ENCODE measurements at regions not wholly inside any gene's neighbourhood (a gene's known extent, or its start where the extent isn't known, plus 50 kb on each side); places are given as distances from the start of the nearest gene placed in this dataset.

- CTCF ChIA-PET (ENCODE audit: partially characterized antibody): interaction anchor here (0.7 kb wide), 1 partner anchor 82 kb away, joined by 3 read pairs; no protein-coding TSS in a partner anchor
- WGBS, 2 experiments (ENCODE audit: extremely low coverage in 1 of 2, insufficient coverage in 1 of 2, insufficient read length in 1 of 2, insufficient replicate concordance in 2 of 2, low coverage in 1 of 2, low lambda C conversion rate in 2 of 2, missing lambda C conversion rate in 1 of 2): 85% methylated on average over 3 of the region's 3 CpGs; no CpG with 5 or more reads in 1 of the 2 experiments
- no peak overlapping the region for H3K23ac ChIP-seq (ENCODE audit: insufficient read length)
- TF ChIP-seq NANOG (IDR thresholded peaks at IDR 0.05; ENCODE audit: insufficient read depth, low read depth, low read length, poor library complexity, severe bottlenecking) (no peak), PHF8 (conservative IDR thresholded peaks at IDR 0.05; ENCODE audit: low read depth, low read length) (no peak), JUND (IDR thresholded peaks at IDR 0.05; ENCODE audit: low read length) (no peak), RFX5 (IDR thresholded peaks at IDR 0.05; ENCODE audit: borderline replicate concordance, low read depth, low read length) (no peak), CHD1 (IDR thresholded peaks at IDR 0.05; ENCODE audit: low read depth, low read length) (no peak), FOSL1 (IDR thresholded peaks at IDR 0.05; ENCODE audit: insufficient read depth, low read depth, low read length) (no peak), BRCA1 (IDR thresholded peaks at IDR 0.05; ENCODE audit: low read depth, low read length) (no peak), SAP30 (IDR thresholded peaks at IDR 0.05; ENCODE audit: insufficient read depth, insufficient replicate concordance, low read length) (no peak), MAX (IDR thresholded peaks at IDR 0.05) (no peak), CBX5 (IDR thresholded peaks at IDR 0.05; ENCODE audit: low read depth, low read length) (no peak), ASH2L (IDR thresholded peaks at IDR 0.05; ENCODE audit: low read length) (no peak), KDM1A (IDR thresholded peaks at IDR 0.05; ENCODE audit: borderline replicate concordance, low read length) (no peak), RNF2 (IDR thresholded peaks at IDR 0.05; ENCODE audit: borderline replicate concordance, low read depth, low read length, missing control alignments, poor library complexity, severe bottlenecking) (no peak), HDAC6 (IDR thresholded peaks at IDR 0.05; ENCODE audit: low read depth, low read length) (no peak), CEBPB (IDR thresholded peaks at IDR 0.05; ENCODE audit: low read depth, low read length) (no peak)
These were observed 386.1 kb upstream of the COBL start for GRCh38 chr7:51702673-51703072.

More at GRCh38 chr7:51702673-51703072, 386.1 kb upstream of the COBL start:
- H3K27ac ChIP-seq (ENCODE audit: low read depth, low read length): no peak overlapping the region
- no peak overlapping the region for H3K18ac ChIP-seq (ENCODE audit: extremely low read depth, low read length)
- H3K9ac ChIP-seq (replicated peaks in 1 of 4; ENCODE audit: extremely low read depth in 1 of 4, low read depth in 3 of 4, low read length in 3 of 4): no peak overlapping the region
- H3K4me3 ChIP-seq (ENCODE audit: extremely low read depth in 1 of 4, insufficient read depth in 2 of 4, low read depth in 3 of 4, low read length in 4 of 4): no peak overlapping the region
- POLR2A ChIA-PET (ENCODE audit: partially characterized antibody): no interaction called here
- no peak overlapping the region for H3K14ac ChIP-seq (ENCODE audit: insufficient read length)
- no peak overlapping the region for H2BK20ac ChIP-seq (ENCODE audit: low read length)
- H4K20me1 ChIP-seq (replicated peaks in 1 of 2; ENCODE audit: control insufficient read depth in 1 of 2, insufficient read depth in 2 of 2, low read length in 2 of 2): no peaks in the 10 kb centered on the region
- no peaks in the 10 kb centered on the region for H3K79me1 ChIP-seq (ENCODE audit: low read depth, low read length)
- no peak overlapping the region for H2BK5ac ChIP-seq (ENCODE audit: low read depth, low read length)
- no peak overlapping the region for H3K4me2 ChIP-seq (ENCODE audit: insufficient read depth in 1 of 2, low read depth in 2 of 2, low read length in 2 of 2)
- H4K5ac ChIP-seq (ENCODE audit: insufficient read length, low read depth, low read length): no peak overlapping the region
- no peak for DNase-seq (ENCODE audit: low read depth in 1 of 2, low spot score in 2 of 2)
- H2AFZ ChIP-seq (ENCODE audit: low read length): no peak overlapping the region
- H2BK15ac ChIP-seq (ENCODE audit: low read length): no peak overlapping the region
- H2BK120ac ChIP-seq (replicated peaks; ENCODE audit: low read depth, low read length): no peak overlapping the region
- H3K79me2 ChIP-seq (ENCODE audit: control insufficient read depth in 1 of 2, insufficient read depth in 2 of 2, low read length in 2 of 2): no peaks in the 10 kb centered on the region
- no peaks in the 10 kb centered on the region for H3K23me2 ChIP-seq (ENCODE audit: low read depth, low read length)
- FAIRE-seq: no peak
- no peaks in the 10 kb centered on the region for H3K4me1 ChIP-seq (replicated peaks in 1 of 4; ENCODE audit: control insufficient read depth in 3 of 4, insufficient read depth in 4 of 4, low read length in 3 of 4)
- H3K56ac ChIP-seq (replicated peaks; ENCODE audit: insufficient read length, low read depth, low read length): no peak overlapping the region
- H4K8ac ChIP-seq (ENCODE audit: extremely low read depth, insufficient read depth, low read length): no peak overlapping the region
- H2BK12ac ChIP-seq (ENCODE audit: low read depth, low read length): no peak overlapping the region
- no peak overlapping the region for H3K4ac ChIP-seq (replicated peaks; ENCODE audit: insufficient read length, low read depth, low read length)
- H4K91ac ChIP-seq (replicated peaks; ENCODE audit: insufficient read length, low read length): no peak overlapping the region
- no peaks in the 10 kb centered on the region for H3K27me3 ChIP-seq (replicated peaks in 1 of 4; ENCODE audit: control insufficient read depth in 3 of 4, extremely low read depth in 1 of 4, insufficient read depth in 3 of 4, low read length in 3 of 4)
- peaks cover 3% of the 10 kb centered on the region in 2 experiments; a peak in 3 of 4 replicates for H3K9me3 ChIP-seq (ENCODE audit: insufficient read depth in 2 of 2, low read depth in 1 of 2, low read length in 1 of 2)
- no peak overlapping the region for H2AK5ac ChIP-seq (ENCODE audit: low read depth, low read length)
- H3K36me3 ChIP-seq (ENCODE audit: control insufficient read depth in 2 of 4, insufficient read depth in 4 of 4, low read length in 3 of 4): no peaks in the 10 kb centered on the region

Measured in H1 (cell line).